ENCODE measurements at regions not wholly inside any gene's neighbourhood (a gene's known extent, or its start where the extent isn't known, plus 50 kb on each side); places are given as distances from the start of the nearest gene placed in this dataset.
"Not testable (repeated sequence)": the region's sequence is repeated elsewhere in the genome, so short reads cannot be mapped to it uniquely, and the experiment has no call there.

DNA sequence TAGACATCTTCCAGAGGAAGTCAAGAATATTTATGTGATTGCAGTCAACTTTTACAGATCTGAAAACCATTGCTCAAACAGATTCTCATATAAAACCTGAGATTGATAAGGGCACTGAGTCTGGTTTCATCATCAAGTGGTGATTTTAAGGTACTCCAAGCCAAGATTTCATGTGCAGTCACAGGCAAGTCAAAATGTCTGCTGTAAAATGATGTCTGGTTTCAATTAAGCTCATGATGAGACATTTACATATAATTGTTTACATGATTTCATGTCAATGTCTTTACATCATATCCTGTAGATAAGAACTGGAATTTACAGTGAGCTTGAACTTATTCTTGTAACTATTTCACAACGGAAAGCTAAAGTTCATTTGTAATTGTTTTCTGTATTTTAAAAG is 1215.5 kb downstream of the ROBO2 start:
- DNase-seq (ENCODE audit: low read depth) = peak; percentile 3

DNA sequence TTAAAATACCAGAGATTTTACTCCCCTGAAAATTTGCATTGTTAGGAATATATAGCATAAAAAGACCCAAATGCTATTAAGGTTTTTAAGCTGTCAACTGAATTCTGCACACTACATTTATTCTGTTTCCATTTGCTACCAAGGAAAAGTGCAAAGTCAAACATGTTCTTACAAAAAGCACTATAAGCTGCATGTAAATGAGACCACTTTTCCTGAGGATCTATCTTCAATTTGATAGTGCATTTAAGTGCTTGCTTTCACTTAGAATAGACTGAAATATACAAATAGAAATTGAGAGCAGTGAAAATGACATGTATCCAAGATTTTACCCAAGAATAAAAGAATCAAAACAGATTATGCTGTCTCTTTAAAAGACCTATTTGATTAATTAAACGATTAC is 1216.2 kb downstream of the ROBO2 start:
- DNase-seq (ENCODE audit: low read depth) = no peak

DNA sequence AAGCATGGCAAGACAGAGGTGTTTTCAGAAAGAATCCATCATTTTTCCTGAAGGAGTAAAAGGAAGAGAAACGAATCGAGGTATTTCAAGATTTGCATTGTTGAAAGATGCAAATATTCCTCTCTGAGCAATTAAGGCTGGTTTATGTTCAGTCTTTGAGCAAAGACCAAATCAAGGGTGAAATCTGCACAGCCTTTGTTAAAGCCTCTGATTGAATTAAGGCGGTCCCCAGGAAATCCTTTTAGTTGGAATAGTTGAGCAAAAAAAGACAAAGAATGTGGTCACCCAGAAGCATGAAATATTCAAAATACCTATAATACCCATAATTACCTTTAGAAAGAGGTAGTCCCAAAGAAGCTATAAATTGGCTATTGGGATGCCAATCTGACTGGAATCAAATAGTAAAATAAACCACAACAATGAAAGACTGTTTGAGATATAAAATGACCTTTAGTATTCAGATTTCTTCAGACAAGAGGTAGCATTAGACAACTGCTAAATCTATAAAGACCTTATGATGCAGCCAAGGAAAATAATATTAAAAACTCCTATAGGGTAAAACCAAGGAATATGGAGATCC is 1218.1 kb downstream of the ROBO2 start:
- DNase-seq (ENCODE audit: low read depth) = no peak

DNA sequence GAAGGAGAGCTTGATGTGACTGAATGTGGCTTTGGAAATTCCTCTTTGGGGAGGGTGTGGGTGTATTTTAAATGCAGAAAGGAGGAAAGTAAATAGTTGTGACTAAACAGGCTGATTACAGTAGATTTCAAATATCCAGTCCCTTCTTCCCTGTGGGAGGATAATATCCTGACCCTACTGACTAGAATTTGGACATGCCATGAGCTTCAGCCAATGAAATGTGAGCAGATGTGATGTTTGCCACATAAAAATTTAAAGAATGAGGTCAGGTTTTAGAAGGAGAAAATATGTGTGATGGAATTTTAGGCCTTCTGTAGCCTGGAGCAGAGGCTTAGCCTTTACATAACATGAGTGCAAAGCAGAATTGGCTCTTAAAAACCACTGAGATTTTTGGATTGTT is 1218.9 kb downstream of the ROBO2 start:
- DNase-seq (ENCODE audit: low read depth) = peak; percentile 17

DNA sequence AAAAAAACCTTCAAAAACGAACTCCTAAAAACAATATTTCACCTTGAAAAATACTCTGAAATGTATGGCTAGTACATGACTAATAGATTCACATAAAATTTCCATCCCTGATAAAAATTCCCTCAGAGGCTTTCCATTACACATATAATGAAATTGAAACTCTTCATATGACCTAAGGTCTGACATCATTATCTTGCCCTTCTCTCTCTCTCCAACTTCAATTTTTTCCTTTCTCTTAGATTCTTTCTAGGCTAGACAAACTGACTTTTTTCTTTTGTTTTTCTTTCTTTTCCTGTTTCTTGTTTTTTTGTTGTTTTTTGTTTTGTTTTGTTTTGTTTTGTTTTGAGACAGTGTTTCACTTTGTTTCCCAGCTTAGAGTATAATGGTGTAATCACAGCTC is 1220.5 kb downstream of the ROBO2 start:
- DNase-seq (ENCODE audit: low read depth) = no peak

DNA sequence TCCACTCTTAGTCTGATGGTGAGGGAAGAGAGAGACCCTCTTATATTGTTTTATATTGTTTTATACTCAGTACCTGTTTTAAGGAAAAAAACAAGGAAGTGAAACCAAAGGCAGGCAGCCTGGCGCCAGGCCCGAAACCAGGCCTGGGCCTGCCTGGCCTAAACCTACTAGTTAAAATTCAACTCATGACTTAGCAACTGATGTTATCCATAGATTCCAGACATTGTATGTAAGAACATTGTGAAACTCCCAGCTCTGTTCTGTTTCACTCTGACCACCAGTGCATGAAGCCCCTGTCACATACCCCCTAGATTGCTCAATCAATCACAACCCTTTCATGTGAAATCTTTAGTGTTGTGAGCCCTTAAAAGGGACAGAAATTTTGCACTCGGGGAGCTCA is 1226.7 kb downstream of the ROBO2 start:
- not testable (repeated sequence) for DNase-seq (ENCODE audit: low read depth)

DNA sequence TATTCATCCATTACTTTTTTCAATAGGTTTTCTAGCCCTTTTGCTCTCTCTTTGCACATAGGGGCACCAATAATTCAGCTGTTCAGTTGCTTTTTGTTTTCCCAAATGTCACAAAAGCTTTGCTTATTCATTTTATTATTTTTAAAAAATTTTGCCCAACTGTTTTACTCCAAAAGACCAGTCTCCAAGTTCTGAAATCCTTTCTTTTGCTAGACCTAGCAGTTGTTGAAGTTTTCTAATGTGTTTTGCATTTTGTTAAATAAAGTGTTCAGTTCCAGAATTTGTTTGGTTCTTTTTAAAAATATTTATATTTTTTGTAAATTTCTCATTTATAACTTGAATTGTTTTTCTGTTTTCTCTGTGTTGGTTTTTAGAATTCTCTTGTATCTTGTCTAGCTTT is 1227.3 kb downstream of the ROBO2 start:
- DNase-seq (ENCODE audit: low read depth) = no peak

DNA sequence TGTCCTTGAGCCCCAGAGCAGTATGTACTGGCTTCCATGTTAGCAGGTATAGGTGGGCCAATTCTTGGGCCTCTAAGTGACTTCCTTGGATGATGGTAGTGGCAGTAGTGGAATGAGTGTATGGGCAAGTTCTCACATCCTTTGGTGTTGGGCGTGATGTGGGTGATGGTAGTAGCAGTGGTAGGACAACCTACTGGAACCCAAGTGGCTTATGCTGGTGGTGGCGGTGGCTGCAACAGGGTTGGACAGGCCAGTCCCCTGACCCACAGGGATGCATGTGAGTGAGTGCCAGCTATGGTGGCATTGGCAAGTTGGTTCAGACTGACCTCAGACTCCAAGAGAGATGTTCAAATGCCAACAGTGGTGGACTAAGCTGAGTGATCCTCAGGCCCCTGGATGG is 1228.2 kb downstream of the ROBO2 start:
- no peak for DNase-seq (ENCODE audit: low read depth)

DNA sequence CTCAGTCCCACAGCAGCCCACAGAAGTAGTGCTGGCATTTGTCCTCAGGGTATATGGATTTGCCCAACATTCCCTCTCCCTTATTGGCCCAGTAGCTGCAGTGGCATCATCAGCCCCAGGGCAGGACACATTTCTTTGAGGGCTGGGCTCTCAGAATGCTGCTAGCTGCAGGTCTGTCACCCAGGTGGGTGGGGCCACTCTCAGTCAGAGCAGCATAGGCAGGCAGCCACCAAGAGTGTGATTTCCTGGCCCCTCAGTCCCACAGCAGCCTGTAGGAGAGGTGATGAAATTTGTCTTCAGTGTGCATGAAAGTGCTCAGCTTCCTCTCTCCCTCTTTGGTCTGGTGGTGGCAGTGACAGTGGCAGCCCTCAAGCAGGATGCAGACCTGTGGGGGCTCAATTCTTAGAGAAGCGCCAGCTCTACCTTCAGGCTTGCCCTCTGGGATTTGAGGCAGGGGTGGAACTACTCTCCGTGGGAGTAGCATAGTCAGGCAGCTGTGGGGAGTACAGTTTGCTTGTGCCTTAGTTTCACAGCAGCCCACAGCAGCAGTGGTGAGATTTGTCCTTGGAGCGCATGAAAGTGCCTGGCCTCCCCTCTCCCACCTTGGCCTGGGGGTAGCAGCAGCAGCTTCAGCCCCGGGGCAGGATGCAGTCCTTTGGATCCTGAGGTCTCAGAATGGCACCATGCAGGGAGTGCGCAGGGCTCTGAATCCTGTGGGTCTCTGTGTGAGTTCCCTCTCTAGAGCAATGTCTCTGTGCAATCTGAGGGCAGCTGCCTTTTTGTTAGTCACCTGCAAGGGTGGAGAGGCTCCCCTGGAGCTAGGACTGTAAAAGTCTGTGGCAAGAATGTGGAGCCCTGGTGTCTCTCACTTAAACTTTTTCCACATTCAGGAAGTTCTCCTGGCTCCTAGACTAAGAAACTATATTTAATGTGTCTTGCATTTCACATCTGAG is 1229.1 kb downstream of the ROBO2 start:
- DNase-seq (ENCODE audit: low read depth) = no peak

DNA sequence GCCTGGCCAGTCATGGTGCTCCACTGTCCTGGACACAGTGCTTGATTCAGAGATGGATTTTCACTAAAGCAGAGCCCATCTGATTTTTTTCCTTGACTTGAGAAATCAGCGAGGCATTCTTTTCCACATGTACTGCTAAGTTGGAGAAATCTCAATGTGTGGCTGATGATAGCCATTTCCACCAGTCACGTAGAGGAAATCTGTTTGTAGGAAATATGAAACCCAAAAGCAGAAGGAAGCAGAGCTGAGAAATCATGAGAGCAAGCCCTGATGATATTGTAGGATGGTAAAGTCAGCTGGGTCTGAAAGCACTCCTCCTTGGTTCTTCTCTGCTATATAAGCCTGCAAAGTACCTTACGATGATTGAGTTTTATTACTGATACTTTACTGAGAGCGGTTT is 1233.4 kb downstream of the ROBO2 start:
- DNase-seq (ENCODE audit: low read depth) = no peak

DNA sequence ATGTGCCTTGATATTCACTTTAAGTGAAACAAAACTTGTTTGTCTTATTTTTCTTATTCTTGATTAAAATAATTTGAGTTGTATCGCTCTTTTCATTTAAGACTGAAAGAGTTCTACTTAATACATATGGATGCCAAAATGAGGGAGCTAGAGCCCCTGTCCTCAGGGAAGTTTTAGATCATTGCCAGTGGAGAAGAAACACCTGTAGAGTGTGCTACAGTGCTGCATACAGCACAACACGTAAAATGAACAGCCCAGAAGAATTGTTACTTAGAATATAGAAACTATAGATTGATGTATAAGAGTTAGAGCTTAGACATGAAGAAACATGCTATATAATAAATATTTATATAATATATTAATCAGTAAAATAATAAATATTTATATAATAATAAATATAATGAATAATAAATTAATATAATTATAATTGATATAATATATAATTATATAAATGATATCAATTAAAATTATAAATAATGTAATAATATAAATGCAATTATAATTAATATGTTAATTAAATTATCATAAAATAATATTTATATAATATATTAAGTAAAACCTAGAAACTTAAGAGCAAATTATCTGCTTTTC is 1234.7 kb downstream of the ROBO2 start:
- DNase-seq (ENCODE audit: low read depth) = no peak

DNA sequence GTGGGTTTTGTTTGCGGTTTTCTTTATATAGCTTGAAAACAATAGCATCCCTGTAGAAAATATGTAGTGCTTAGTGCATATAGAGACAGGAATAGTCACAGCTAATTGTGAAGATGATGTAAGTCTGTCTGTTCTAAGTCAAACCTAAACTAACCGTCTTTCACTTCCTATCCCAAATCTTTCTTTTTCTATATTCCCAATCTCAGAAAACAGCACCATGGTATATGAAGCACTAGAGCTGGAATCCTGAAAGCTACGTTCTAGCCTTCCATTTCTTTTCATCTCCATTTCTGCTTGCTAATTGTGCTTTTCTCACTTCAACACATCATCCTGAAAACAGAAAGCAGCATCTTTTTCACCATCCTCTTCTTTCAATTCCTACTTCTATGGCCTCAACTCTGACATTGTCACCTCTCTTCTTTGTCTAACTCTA is 1235.5 kb downstream of the ROBO2 start:
- DNase-seq (ENCODE audit: low read depth) = no peak

DNA sequence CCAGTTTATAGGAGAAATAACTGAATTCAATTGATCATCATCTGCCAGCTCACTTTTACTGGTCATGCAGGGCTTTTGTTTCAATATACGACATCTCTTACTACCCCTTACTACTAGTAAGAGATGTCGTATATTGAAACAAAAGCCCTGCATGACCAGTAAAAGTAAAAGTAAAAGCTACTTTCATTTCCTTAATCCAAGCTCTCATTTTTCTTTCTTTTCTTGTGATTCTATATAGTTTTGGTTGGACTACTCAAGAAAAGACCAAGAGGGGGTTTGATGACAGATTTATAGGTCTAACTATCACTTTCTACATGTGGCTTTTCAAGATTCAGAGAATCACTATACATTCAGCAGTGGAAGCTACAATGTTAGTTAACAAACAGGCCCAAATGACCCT is 1237.3 kb downstream of the ROBO2 start:
- DNase-seq (ENCODE audit: low read depth) = no peak

DNA sequence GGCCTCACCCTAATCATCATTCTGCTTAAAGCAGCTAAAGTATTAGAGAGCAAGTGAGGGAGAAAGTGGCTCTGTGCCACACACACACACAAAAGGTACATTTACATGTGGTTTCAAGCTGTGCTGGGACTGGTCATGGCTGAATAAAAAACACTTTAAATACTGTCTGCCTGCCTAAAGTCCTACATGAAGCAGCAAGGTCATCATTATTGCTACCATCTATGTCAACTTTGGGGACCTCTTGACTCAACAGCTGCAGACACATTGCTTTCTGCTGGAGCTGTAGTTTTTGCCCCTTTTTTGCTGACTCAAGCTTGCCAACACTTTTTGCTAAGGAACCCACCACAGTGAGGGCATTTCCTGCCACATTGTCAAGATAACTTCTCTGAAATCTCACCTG is 1237.9 kb downstream of the ROBO2 start:
- DNase-seq (ENCODE audit: low read depth) = no peak

DNA sequence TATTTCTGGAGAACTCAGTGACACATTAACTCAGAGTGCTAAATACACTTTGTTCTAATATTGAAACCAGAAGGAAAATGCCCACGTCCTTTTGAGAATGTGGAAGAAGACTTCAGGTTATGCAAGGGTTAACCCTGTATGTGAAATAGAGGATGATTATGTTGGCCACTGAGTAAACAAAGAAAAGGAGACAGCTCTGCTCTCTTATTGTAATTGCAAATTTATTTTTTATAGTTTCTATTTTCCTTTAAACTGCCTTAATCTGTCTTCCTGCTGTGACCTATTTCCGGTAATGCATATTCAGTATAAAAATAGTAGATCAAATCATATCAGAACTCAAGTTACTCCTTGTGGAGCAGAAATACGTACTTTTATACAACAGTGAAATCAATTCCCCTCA is 1239.2 kb downstream of the ROBO2 start:
- DNase-seq (ENCODE audit: low read depth) = no peak

DNA sequence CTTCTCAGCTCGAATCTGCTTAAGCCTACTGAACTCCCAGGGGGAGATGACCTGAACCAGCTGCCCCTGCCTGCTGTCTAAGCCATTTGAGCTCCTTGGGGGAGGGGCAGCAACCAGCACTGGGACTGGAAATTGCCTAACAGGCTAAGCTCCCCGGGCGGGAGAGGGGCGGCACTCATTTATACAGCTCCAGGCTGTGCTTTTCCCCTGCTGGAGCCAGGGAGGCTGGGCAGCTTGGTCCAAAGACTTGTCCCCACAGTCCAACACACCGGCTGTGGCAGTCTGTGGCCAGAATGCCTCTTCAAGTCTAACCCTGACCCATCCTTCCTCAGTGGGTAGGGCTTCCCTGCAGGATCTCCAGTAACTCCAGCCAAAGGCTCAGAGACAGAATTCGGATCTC is 1241.5 kb downstream of the ROBO2 start:
- no peak for DNase-seq (ENCODE audit: low read depth)

DNA sequence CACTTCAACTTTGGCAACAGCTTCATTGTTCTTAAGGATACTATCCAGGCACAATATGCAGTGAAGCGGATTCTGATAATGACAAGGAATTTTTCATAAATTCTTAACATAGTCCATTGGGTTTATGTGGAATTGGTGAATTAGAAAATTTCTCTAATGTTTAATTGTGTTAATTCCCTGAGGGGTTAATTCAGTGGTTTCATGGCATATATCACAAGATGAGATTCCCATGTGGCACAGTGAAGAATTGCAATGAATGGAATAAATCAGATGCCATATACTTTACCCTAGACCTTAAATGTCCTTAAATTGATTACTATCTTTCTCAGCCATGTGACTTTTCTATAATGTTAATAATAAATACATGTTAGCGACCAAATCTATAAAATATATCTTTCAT is 1244.1 kb downstream of the ROBO2 start:
- no peak for DNase-seq (ENCODE audit: low read depth)

DNA sequence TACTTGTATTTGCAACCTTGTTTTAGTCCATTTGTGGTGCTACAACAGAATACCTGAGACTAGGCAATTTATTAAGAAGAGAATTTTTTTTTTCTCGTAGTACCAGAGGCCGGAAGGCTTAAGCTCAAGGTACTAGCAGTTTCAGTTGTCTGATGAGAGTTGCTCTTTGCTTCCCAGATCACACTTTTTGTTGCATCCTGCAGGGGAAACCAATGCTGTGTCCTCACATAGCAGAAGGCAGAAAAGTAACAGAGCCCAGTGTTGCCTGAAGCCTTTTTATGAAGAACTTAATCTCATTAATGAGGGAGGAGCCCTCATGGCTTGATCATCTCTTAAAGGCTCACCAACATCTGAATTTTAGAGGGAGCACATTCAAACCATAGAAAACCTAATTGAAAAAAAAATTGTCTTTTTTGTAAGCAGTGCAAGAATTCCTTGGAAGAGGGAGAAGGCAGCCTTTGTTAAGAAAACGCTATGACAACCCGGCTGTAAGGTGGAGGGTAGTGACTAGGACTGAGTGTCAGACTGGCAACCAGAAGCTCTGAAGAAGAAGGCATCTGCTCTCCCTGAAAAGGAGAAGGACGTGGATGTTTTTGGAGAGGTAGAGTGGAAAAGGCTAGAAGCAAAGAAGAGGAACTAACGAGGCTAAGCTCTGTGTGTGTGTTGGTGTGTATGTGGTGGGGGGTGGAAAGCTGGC is 1245.3 kb downstream of the ROBO2 start:
- DNase-seq (ENCODE audit: low read depth) = no peak

DNA sequence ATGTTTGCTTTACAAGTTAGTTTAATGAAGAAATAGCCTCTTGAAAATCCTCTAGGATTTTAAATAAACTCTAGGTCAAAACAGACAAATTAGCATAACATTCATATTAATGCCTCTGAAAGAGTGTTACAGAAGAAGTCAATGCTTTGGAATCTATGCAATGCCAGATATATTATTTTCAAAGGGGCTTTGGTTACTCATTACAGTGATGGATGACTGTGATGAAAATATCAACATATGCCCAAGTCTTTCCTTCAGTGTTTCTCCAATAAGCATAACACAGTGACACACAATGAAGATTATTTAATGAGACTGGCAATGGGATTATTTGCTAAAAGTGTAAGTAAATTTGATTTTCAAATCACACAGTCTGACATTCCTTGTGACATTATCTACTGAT is 1247.2 kb downstream of the ROBO2 start:
- no peak for DNase-seq (ENCODE audit: low read depth)

DNA sequence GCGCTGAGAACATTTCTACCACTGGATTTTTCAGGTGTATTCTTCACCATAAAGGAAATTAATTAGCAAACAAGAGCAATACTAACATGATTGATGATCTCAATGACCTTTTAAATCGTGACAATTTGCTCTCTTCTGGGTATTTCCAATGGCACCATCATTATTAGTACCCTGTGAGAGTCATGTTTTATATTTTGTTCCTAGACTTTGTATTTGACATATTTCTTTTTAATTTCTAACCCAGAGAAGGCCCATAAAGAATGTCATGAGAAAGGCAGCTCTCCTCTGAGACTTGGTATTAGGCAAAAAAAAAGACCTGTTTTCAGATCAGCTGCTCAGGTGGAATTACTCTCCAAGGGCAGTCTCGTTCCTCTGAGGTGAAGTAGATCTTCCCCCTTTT is 1253.4 kb downstream of the ROBO2 start:
- no peak for DNase-seq (ENCODE audit: low read depth)

DNA sequence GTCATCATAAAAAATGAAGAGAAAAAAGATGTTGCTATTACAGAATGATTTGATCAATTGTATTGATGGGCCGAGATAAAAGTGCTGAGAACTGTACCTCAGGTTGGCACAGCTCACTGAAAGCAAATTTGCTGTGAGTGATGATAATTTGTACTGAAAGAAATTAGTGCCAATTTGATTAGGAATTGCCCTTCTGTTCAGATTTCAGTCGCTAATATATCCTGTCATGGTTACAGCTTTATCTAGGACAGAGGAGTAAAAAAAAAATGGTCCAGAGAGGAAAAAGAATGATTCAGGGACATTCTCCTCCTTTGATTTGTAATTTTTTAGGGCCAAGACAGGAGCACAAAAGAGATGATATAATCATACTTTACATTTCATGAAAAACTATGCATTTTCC is 1264.2 kb downstream of the ROBO2 start:
- no peak for DNase-seq (ENCODE audit: low read depth)

DNA sequence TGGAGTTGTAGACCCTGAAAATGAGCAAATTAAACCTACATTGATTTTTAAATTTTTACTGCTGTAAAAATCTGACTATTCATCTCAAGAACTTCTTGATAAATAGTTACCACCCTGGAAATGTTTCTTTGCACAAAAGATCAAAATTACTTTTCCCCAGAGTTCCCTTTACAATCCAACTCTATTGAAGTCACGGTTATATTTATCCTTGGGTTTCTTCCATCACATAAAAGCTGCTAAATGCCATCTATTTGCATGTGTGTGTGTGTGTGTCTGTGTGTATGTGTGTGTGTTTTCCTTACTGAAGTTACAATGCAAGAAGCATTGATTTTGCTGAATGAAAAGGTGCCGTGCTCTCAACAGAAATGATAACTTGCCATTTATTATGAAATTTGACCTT is 1273.0 kb downstream of the ROBO2 start:
- DNase-seq (ENCODE audit: low read depth) = no peak

DNA sequence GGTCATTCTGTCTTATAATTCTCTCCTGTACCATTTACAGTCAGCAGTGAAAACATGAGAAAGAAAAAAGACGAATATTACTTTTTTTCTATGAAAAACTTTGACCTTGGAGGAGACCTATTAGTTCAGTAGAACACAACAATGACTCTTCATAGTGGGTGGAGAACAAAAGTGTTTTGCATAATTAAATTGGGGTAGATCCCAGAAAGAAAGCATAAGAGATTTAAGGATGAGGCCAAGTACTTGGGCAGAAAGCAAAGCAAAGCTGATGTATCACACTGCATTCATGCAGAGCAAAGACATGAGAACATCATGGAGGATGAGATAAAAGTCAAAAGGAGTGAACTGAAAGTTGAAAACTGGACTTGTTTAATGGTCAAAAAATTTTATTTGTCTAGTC is 1273.4 kb downstream of the ROBO2 start:
- DNase-seq (ENCODE audit: low read depth) = no peak
